Uterus (tissue), 2 donors: ENCODE measurements at regions not wholly inside any gene's neighbourhood (a gene's known extent, or its start where the extent isn't known, plus 50 kb on each side); places are given as distances from the start of the nearest gene placed in this dataset.

ENCODE experiments used
- POLR2A ChIP-seq, 2 donors: fragments of 450-650 bp; IDR thresholded peaks; one replicate each; pipeline ENCODE4 v1.6.1; 2016; ENCODE audit warnings: antibody characterized with exemption in 2 of 2, mild to moderate bottlenecking in 1 of 2, moderate library complexity in 1 of 2
- TF ChIP-seq, protein P1 (sequence below), 4 experiments: fragments of 200-600 bp in 2 of 4; fragments of 450-650 bp in 2 of 4; sonication (generic) in 2 of 4; IDR thresholded peaks; one replicate each; pipeline ENCODE4 v1.5.1; 2016 to 2019; ENCODE audit warnings: antibody characterized with exemption in 4 of 4, mild to moderate bottlenecking in 2 of 4, moderate library complexity in 1 of 4

DNA sequence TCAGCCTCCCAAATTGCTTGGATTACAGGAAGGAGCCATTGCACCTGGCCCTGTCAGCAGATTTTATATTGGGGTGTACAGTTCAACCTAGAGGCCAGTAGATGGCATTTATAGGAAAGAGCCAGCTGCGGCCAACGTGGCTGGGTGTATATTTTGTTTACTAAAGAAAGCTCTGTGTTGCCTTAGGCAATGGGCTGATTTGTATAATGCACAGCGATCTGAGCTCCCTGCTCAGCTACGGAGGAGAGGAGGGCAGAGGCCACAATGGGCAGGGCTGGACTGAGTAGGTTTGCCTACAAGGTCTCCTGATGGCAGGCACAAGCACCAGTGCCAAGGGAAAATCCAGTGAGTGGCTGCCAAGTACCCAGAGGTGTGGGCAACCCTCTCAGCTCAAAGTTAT is 282.4 kb downstream of the ARPP21 start:
- TF ChIP-seq POLR2A (IDR thresholded peaks at IDR 0.05), result no peak
- TF ChIP-seq, protein P1, sequence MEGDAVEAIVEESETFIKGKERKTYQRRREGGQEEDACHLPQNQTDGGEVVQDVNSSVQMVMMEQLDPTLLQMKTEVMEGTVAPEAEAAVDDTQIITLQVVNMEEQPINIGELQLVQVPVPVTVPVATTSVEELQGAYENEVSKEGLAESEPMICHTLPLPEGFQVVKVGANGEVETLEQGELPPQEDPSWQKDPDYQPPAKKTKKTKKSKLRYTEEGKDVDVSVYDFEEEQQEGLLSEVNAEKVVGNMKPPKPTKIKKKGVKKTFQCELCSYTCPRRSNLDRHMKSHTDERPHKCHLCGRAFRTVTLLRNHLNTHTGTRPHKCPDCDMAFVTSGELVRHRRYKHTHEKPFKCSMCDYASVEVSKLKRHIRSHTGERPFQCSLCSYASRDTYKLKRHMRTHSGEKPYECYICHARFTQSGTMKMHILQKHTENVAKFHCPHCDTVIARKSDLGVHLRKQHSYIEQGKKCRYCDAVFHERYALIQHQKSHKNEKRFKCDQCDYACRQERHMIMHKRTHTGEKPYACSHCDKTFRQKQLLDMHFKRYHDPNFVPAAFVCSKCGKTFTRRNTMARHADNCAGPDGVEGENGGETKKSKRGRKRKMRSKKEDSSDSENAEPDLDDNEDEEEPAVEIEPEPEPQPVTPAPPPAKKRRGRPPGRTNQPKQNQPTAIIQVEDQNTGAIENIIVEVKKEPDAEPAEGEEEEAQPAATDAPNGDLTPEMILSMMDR (IDR thresholded peaks at IDR 0.05), result no peak
